ENCODE measurements at regions not wholly inside any gene's neighbourhood (a gene's known extent, or its start where the extent isn't known, plus 50 kb on each side); places are given as distances from the start of the nearest gene placed in this dataset.

DNA sequence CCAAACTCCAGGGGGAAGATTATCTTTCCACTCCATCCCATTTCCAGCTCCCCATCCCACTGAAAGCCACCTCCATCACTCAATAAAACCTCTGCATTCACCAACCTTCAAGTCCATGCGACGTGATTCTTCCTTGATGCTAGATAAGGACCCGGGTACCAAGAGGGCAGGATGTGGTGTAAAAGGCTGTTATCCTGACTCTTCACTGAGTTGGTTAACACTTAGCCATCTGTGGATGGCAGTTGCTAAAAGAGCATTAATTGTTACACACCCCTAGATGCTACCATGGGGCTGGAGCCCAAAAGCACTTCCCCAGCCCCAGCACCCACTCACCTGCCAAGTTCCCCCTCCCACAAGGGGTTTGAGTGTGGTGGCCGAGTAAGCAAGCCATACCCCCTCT is 53.4 kb upstream of the DPP10 start:
- no peak overlapping the region for H3K27ac ChIP-seq
- no peaks in the 10 kb centered on the region for H3K4me1 ChIP-seq
- intact Hi-C loops (cut with DNase I), result no loop called here
- no peaks in the 10 kb centered on the region for H3K27me3 ChIP-seq
- H3K4me3 ChIP-seq, result no peak overlapping the region
- DNase-seq (no peak), ATAC-seq (no peak)
- peaks cover 0 to 5% of the 10 kb centered on the region in 2 donors for H3K9me3 ChIP-seq
- TF ChIP-seq, protein P1, sequence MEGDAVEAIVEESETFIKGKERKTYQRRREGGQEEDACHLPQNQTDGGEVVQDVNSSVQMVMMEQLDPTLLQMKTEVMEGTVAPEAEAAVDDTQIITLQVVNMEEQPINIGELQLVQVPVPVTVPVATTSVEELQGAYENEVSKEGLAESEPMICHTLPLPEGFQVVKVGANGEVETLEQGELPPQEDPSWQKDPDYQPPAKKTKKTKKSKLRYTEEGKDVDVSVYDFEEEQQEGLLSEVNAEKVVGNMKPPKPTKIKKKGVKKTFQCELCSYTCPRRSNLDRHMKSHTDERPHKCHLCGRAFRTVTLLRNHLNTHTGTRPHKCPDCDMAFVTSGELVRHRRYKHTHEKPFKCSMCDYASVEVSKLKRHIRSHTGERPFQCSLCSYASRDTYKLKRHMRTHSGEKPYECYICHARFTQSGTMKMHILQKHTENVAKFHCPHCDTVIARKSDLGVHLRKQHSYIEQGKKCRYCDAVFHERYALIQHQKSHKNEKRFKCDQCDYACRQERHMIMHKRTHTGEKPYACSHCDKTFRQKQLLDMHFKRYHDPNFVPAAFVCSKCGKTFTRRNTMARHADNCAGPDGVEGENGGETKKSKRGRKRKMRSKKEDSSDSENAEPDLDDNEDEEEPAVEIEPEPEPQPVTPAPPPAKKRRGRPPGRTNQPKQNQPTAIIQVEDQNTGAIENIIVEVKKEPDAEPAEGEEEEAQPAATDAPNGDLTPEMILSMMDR (IDR thresholded peaks at IDR 0.05), result no peak
- no peaks in the 10 kb centered on the region for H3K36me3 ChIP-seq

Data from left lung (tissue), 4 donors.